Left lung (tissue), 4 donors: ENCODE measurements at regions not wholly inside any gene's neighbourhood (a gene's known extent, or its start where the extent isn't known, plus 50 kb on each side); places are given as distances from the start of the nearest gene placed in this dataset.
A peak's percentile ranks its signal among the peaks of the same experiment; 100 is the strongest.

Source experiments
- ATAC-seq: fragments of 200-7000 bp; cut with Tn5 transposase; one replicate; pipeline ENCODE4 v1.9.1; 2020; ENCODE audit warnings: moderate library complexity
- DNase-seq, 4 donors: peaks; one replicate each; pipeline ENCODE4 v3.0.0-alpha.2; 2013 to 2020
- H3K27ac ChIP-seq, 2 donors: fragments of 200-600 bp; sonication (generic) in 1 of 2; one replicate each; pipeline versions ENCODE4 v1.5.0 to v1.8.0; 2020 to 2021
- H3K27me3 ChIP-seq, 2 donors: fragments of 200-600 bp; sonication (generic) in 1 of 2; one replicate each; pipeline versions ENCODE4 v1.5.0 to v1.8.0; 2020 to 2021
- H3K36me3 ChIP-seq, 2 donors: fragments of 200-600 bp; sonication (generic) in 1 of 2; one replicate each; pipeline versions ENCODE4 v1.5.0 to v1.8.0; 2020 to 2021
- H3K4me1 ChIP-seq, 2 donors: fragments of 200-600 bp; one replicate each; pipeline ENCODE4 v1.8.0; 2021
- H3K4me3 ChIP-seq, 2 donors: fragments of 200-600 bp; sonication (generic) in 1 of 2; one replicate each; pipeline versions ENCODE4 v1.5.0 to v1.8.0; 2020 to 2021; ENCODE audit warnings: mild to moderate bottlenecking in 1 of 2
- H3K9me3 ChIP-seq, 2 donors: fragments of 200-600 bp; sonication (generic) in 1 of 2; one replicate each; pipeline versions ENCODE4 v1.5.0 to v1.8.0; 2020 to 2021
- intact Hi-C, 2 donors: fragments of 100-400 bp; cut with DNase I; formaldehyde crosslinking; loops; one replicate each; pipeline versions ENCODE4 v1.11.2 to v1.14.2; 2022
- TF ChIP-seq, protein P1 (sequence below), 2 donors: fragments of 200-600 bp; sonication (generic) in 1 of 2; IDR thresholded peaks; one replicate each; pipeline versions ENCODE4 v1.5.0 to v1.8.0; 2021; ENCODE audit warnings: antibody characterized with exemption in 2 of 2
- donor health status: DM: no; HTN: yes; CAD: no.
- donor health status: DM: no; HTN: no; CAD: no.

- Histone ChIP-seq H3K27me3 (peaks cover 0 to 33% of the 10 kb centered on the region in 2 donors), H3K36me3 (no peaks in the 10 kb centered on the region), H3K27ac (no peak overlapping the region), H3K4me3 (no peak overlapping the region), H3K4me1 (peaks cover 0 to 15% of the 10 kb centered on the region in 2 donors), H3K9me3 (no peaks in the 10 kb centered on the region)
- ATAC-seq (no peak), DNase-seq (peak in 1 of 4 donors; percentile 40)
- TF ChIP-seq, protein P1, sequence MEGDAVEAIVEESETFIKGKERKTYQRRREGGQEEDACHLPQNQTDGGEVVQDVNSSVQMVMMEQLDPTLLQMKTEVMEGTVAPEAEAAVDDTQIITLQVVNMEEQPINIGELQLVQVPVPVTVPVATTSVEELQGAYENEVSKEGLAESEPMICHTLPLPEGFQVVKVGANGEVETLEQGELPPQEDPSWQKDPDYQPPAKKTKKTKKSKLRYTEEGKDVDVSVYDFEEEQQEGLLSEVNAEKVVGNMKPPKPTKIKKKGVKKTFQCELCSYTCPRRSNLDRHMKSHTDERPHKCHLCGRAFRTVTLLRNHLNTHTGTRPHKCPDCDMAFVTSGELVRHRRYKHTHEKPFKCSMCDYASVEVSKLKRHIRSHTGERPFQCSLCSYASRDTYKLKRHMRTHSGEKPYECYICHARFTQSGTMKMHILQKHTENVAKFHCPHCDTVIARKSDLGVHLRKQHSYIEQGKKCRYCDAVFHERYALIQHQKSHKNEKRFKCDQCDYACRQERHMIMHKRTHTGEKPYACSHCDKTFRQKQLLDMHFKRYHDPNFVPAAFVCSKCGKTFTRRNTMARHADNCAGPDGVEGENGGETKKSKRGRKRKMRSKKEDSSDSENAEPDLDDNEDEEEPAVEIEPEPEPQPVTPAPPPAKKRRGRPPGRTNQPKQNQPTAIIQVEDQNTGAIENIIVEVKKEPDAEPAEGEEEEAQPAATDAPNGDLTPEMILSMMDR (IDR thresholded peaks at IDR 0.05): no peak
- intact Hi-C loops: loop anchor here in 1 of 2 donors (10.0 kb wide), 1 partner anchor 104 kb away; the partner anchor contains the start of gene RUNX3
Measured at GRCh38 chr1:25039229-25039628, 109.2 kb upstream of the RUNX3 start.

DNA sequence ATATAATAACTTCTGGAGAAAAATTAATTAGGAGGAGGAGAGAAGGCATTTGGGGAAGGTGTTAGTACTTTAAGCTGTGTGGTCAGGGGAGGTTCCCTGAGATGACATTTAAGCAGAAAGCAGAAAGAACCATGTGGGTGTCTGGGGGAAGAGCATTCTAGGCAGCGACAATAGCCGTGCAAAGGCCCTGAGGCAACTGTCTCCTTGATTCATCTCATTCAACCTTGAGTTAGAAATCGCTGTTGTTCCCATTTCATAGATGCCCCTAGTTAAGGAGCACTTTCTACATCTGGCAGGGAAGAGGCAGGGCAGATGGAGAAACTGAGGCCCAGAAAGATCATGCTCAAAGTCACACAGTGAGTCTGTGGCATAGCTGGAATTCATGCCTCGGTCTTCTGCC is 108.6 kb upstream of the RUNX3 start:
- Histone ChIP-seq H3K4me3 (no peak overlapping the region), H3K4me1 (peaks cover 0 to 20% of the 10 kb centered on the region in 2 donors), H3K36me3 (no peaks in the 10 kb centered on the region), H3K27me3 (peaks cover 0 to 33% of the 10 kb centered on the region in 2 donors), H3K9me3 (no peaks in the 10 kb centered on the region), H3K27ac (no peak overlapping the region)
- TF ChIP-seq, protein P1 (IDR thresholded peaks at IDR 0.05): no peak
- ATAC-seq (no peak), DNase-seq (no peak)
- intact Hi-C loops: loop anchor here in 1 of 2 donors (10.0 kb wide), 1 partner anchor 104 kb away; the partner anchor contains the start of gene RUNX3

DNA sequence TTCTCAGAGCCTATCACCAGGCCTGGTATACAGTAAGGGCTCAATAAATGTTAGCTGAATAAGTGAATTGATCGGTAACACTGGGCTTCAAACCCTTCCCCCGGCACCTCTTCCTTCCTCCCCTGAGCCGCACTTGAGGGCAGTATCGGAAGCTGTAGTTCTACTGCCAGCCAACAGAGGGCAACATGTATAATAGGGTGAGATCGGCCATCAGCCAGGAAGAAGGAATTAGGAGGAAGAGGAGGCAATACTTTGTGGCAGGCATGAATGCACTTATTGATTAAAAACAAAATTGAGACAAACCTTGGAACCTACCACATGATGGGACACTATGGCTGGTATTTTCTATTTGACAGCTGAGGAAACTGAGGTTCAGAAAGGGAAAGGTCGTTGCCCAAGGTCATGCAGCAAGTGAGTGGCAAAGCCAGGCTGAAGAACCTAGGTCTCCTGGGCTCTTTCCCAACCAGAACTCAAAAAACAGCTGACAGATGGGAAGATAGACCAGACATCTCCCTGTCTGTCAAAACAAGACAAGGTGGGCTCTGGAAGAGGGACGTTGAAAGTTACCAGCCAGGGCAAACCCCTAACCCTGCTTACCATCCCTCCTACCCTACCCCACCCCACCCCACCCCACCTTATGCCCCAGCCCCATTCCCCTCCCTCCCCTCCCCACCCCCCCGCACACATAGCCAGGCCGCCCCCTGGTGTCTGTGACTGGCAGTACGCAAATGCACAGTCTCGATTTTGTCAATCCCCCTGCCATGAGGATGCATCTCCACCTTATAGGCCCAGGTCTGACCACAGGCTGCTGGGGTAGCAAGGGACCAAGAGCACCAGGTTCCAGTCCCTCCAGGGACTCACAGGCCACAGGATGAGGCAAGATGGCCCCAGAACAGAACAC is 107.3 kb upstream of the RUNX3 start:
- peaks cover 0 to 25% of the 10 kb centered on the region in 2 donors for H3K27me3 ChIP-seq
- ATAC-seq: peak; percentile 59
- TF ChIP-seq, protein P1 (IDR thresholded peaks at IDR 0.05): peak; percentile 5 to 83
- no peaks in the 10 kb centered on the region for H3K36me3 ChIP-seq
- H3K4me3 ChIP-seq: no peak overlapping the region
- intact Hi-C loops: loop anchor here in 1 of 2 donors (10.0 kb wide), 1 partner anchor 103 kb away; the partner anchor contains the start of gene RUNX3
- H3K9me3 ChIP-seq: no peaks in the 10 kb centered on the region
- peak in 1 of 4 donors; percentile 81 for DNase-seq
- peaks cover 2 to 33% of the 10 kb centered on the region in 2 donors for H3K4me1 ChIP-seq
- no peak overlapping the region for H3K27ac ChIP-seq

GRCh38 chr1:25036117-25036546 is 106.1 kb upstream of the RUNX3 start:
- Histone ChIP-seq H3K36me3 (no peaks in the 10 kb centered on the region), H3K27ac (no peak overlapping the region), H3K4me1 (peaks cover 3 to 45% of the 10 kb centered on the region in 2 donors), H3K27me3 (peaks cover 0 to 16% of the 10 kb centered on the region in 2 donors), H3K4me3 (no peak overlapping the region), H3K9me3 (no peaks in the 10 kb centered on the region)
- no peak for ATAC-seq
- DNase-seq: no peak
- TF ChIP-seq, protein P1 (IDR thresholded peaks at IDR 0.05): no peak
- intact Hi-C loops: loop anchor here in 1 of 2 donors (10.0 kb wide), 1 partner anchor 101 kb away; the partner anchor contains the start of gene RUNX3

GRCh38 chr1:25035523-25036116 is 105.5 kb upstream of the RUNX3 start:
- Histone ChIP-seq H3K36me3 (no peaks in the 10 kb centered on the region), H3K4me1 (peaks cover 3 to 50% of the 10 kb centered on the region in 2 donors), H3K27ac (no peak overlapping the region), H3K4me3 (no peak overlapping the region), H3K9me3 (no peaks in the 10 kb centered on the region), H3K27me3 (peaks cover 0 to 15% of the 10 kb centered on the region in 2 donors)
- TF ChIP-seq, protein P1 (IDR thresholded peaks at IDR 0.05): no peak
- no peak for DNase-seq
- intact Hi-C loops: loop anchor here in 1 of 2 donors (10.0 kb wide), 1 partner anchor 101 kb away; the partner anchor contains the start of gene RUNX3
- no peak for ATAC-seq
